ENCODE measurements at regions not wholly inside any gene's neighbourhood (a gene's known extent, or its start where the extent isn't known, plus 50 kb on each side); places are given as distances from the start of the nearest gene placed in this dataset.

DNA sequence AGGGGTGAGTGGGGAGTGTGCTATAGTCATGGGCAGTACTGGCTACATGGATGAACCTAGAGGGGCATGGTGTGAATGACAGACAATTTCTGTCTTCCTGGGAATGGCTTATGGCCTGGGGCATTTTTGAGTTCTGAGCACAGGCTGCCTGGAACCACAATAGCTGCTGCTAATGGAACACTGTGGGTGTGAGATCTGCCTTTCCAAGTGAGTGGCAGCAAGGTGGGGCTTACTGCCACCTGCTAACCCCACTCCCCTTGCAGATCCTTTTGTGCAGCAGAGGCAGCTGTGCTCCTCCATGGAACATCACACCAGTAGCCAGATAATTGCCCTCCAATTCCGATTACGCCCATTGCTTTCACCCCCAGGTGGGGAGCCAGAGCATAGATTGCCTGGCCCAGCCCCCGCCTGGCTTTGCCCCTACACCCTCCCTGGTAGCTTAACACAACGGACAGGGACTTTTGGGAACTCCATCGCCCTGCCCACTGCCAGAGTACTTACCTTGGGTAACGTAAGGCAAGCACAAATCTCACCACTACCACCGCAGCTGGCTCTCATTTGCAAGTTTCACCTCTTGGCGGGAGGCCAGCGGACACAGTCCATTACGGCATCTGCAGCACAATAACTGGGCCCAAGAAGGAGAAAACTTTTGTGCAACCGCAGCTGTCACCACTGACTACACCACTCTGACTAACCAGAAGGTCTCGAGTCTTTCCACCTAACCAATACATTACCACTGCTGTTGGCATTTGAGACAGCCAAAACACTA lies 421.2 kb upstream of the NWD2 start:
- H3K36me3 ChIP-seq, result no peaks in the 10 kb centered on the region
- H3K9me3 ChIP-seq, result no peaks in the 10 kb centered on the region
- TF ChIP-seq EP300 (IDR thresholded peaks at IDR 0.05), result no peak
- no peak for TF ChIP-seq POLR2AphosphoS5 (IDR thresholded peaks at IDR 0.05)
- TF ChIP-seq POLR2A (IDR thresholded peaks at IDR 0.05), result no peak
- no peak for TF ChIP-seq CTCF (IDR thresholded peaks at IDR 0.05)
- H3K27ac ChIP-seq, result no peak overlapping the region
- H3K4me3 ChIP-seq, result no peak overlapping the region
- H3K4me1 ChIP-seq, result no peaks in the 10 kb centered on the region
- peak in 1 of 2 donors; percentile 29 for DNase-seq
- peak in 1 of 2 donors; percentile 23 for ATAC-seq (ENCODE audit: low FRiP score in 2 of 2)
- WGBS, 2 donors, result 86 to 88% methylated on average over 10 to 12 of the region's 12 CpGs
- H3K27me3 ChIP-seq, result no peaks in the 10 kb centered on the region

GRCh38 chr4:36824682-36825081 lies 419.9 kb upstream of the NWD2 start:
- no peaks in the 10 kb centered on the region for H3K4me1 ChIP-seq
- H3K27ac ChIP-seq, result no peak overlapping the region
- TF ChIP-seq CTCF (IDR thresholded peaks at IDR 0.05), result no peak
- TF ChIP-seq POLR2A (IDR thresholded peaks at IDR 0.05), result no peak
- TF ChIP-seq POLR2AphosphoS5 (IDR thresholded peaks at IDR 0.05), result no peak
- TF ChIP-seq EP300 (IDR thresholded peaks at IDR 0.05), result no peak
- no peaks in the 10 kb centered on the region for H3K9me3 ChIP-seq
- no peaks in the 10 kb centered on the region for H3K36me3 ChIP-seq
- 55 to 74% methylated on average over 3 of the region's 3 CpGs for WGBS, 2 donors
- H3K4me3 ChIP-seq, result no peak overlapping the region
- H3K27me3 ChIP-seq, result no peaks in the 10 kb centered on the region
- ATAC-seq (ENCODE audit: low FRiP score in 2 of 2) (no peak), DNase-seq (no peak)

GRCh38 chr4:36835246-36835645 lies 409.3 kb upstream of the NWD2 start:
- H3K9me3 ChIP-seq, result no peaks in the 10 kb centered on the region
- DNase-seq, result no peak
- no peak overlapping the region for H3K4me3 ChIP-seq
- no peak overlapping the region for H3K27ac ChIP-seq
- no peaks in the 10 kb centered on the region for H3K36me3 ChIP-seq
- no peaks in the 10 kb centered on the region for H3K27me3 ChIP-seq
- TF ChIP-seq POLR2A (IDR thresholded peaks at IDR 0.05) (no peak), CTCF (IDR thresholded peaks at IDR 0.05) (no peak), POLR2AphosphoS5 (IDR thresholded peaks at IDR 0.05) (no peak), EP300 (IDR thresholded peaks at IDR 0.05) (no peak)
- WGBS, 2 donors, result 64 to 67% methylated on average over 4 of the region's 4 CpGs
- no peaks in the 10 kb centered on the region for H3K4me1 ChIP-seq
- ATAC-seq (ENCODE audit: low FRiP score in 2 of 2), result no peak

- ATAC-seq (ENCODE audit: low FRiP score in 2 of 2), result no peak
- 74 to 76% methylated on average over 9 of the region's 9 CpGs for WGBS, 2 donors
- H3K4me3 ChIP-seq, result no peak overlapping the region
Observed at GRCh38 chr4:36841583-36842326, 402.8 kb upstream of the NWD2 start.

More at GRCh38 chr4:36841583-36842326, 402.8 kb upstream of the NWD2 start:
- Histone ChIP-seq H3K9me3 (no peaks in the 10 kb centered on the region), H3K4me1 (no peaks in the 10 kb centered on the region), H3K27me3 (no peaks in the 10 kb centered on the region), H3K36me3 (no peaks in the 10 kb centered on the region), H3K27ac (no peak overlapping the region)
- TF ChIP-seq CTCF (IDR thresholded peaks at IDR 0.05) (no peak), EP300 (IDR thresholded peaks at IDR 0.05) (no peak), POLR2A (IDR thresholded peaks at IDR 0.05) (no peak), POLR2AphosphoS5 (IDR thresholded peaks at IDR 0.05) (no peak)
- no peak for DNase-seq
